Pancreas (tissue), 10 donors: ENCODE measurements at regions not wholly inside any gene's neighbourhood (a gene's known extent, or its start where the extent isn't known, plus 50 kb on each side); places are given as distances from the start of the nearest gene placed in this dataset.
A peak's percentile ranks its signal among the peaks of the same experiment; 100 is the strongest.
"Not testable (repeated sequence)": the region's sequence is repeated elsewhere in the genome, so short reads cannot be mapped to it uniquely, and the experiment has no call there.

Experiments
- ATAC-seq, 4 donors: fragments of 200-7000 bp; cut with Tn5 transposase; one replicate each; pipeline versions ENCODE4 v1.8.0 to v1.9.1; 2020; ENCODE audit warnings: mild to moderate bottlenecking in 4 of 4, moderate library complexity in 4 of 4
- DNase-seq, 6 donors: peaks; one replicate each; pipeline ENCODE4 v3.0.0-alpha.2; 2020
- FAIRE-seq: peaks from 2 replicates; lab custom pipeline; 2012; peaks lifted over from hg19 to GRCh38; lab: Jason Lieb, UNC
- H3K27ac ChIP-seq, 4 donors: fragments of 200-600 bp; sonication (generic); 1 replicate in 3 of 4; 2 replicates in 1 of 4; pipeline versions ENCODE4 v1.5.0 to v1.8.0; 2020
- H3K27me3 ChIP-seq, 4 donors: fragments of 200-600 bp; one replicate each; pipeline ENCODE4 v1.8.0; 2021
- H3K36me3 ChIP-seq, 3 donors: fragments of 200-600 bp; sonication (generic) in 1 of 3; one replicate each; pipeline versions ENCODE4 v1.5.0 to v1.8.0; 2020 to 2021
- H3K4me1 ChIP-seq, 3 donors: fragments of 200-600 bp; one replicate each; pipeline ENCODE4 v1.8.0; 2021
- H3K4me3 ChIP-seq, 4 donors: fragments of 200-600 bp; sonication (generic) in 2 of 4; one replicate each; pipeline versions ENCODE4 v1.5.0 to v1.8.0; 2020 to 2021
- H3K9me3 ChIP-seq, 4 donors: fragments of 200-600 bp; one replicate each; pipeline ENCODE4 v1.8.0; 2021
- CTCF ChIP-seq, 4 donors: fragments of 200-600 bp; sonication (generic) in 3 of 4; IDR thresholded peaks; one replicate each; pipeline versions ENCODE4 v1.5.0 to v1.8.0; 2021; ENCODE audit warnings: antibody characterized with exemption in 4 of 4
- WGBS, 2 donors: extraction: QIAGEN DNeasy Blood & Tissue Kit; methylation state at CpG; one replicate each; pipeline ENCODE4 v1.1.7; 2013; 5-methylcytosine and 5-hydroxymethylcytosine counted together
- intact Hi-C, 3 donors: fragments of 100-400 bp; cut with DNase I; formaldehyde crosslinking; loops; one replicate each; pipeline versions ENCODE4 v1.11.1 to v1.14.2; 2022
- donor health status: healthy with polysubstance abuse.
- donor health status: DM: no; HTN: no; CAD: no; lungs with moderate emphysema.
- donor health status: DM: no; HTN: no; CAD: no.
- donor health status: control.
- donor health status: control.
- donor health status: Bipolar disorder and iron deficiency.
- donor health status: DM: yes; HTN: yes; CAD: no.
- donor health status: DM: no; HTN: no; CAD: no.
- donor health status: DM: no; HTN: no; CAD: no.
- donor health status: DM: yes; HTN: yes; CAD: no.

DNA sequence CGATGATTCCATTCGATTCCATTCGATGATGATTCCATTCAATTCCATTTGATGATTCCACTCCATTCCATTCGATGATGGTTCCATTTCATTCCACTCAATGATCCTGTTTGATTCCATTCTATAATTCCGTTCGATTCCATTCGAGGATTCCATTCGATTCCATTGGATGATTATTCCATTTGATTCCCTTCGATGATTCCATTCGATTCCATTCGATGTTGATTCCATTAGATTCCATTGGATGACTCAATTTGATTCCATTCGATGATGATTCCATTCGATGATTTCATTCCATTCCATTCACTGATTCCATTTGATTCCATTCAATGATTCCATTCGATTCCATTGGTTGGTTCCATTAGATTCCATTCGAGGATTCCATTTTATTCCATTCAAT, 1084.4 kb downstream of the RPIA start:
- Histone ChIP-seq H3K4me3 (no peak overlapping the region), H3K27ac (no peak overlapping the region), H3K9me3 (peaks cover 0 to 5% (median 0%) of the 10 kb centered on the region in 4 donors), H3K4me1 (no peaks in the 10 kb centered on the region), H3K27me3 (no peaks in the 10 kb centered on the region), H3K36me3 (no peaks in the 10 kb centered on the region)
- WGBS, 2 donors = 68 to 76% methylated on average over 15 of the region's 15 CpGs
- FAIRE-seq (no peak), ATAC-seq (no peak), DNase-seq (no peak)
- intact Hi-C loops = no loop called here
- no peak for TF ChIP-seq CTCF (IDR thresholded peaks at IDR 0.05)

DNA sequence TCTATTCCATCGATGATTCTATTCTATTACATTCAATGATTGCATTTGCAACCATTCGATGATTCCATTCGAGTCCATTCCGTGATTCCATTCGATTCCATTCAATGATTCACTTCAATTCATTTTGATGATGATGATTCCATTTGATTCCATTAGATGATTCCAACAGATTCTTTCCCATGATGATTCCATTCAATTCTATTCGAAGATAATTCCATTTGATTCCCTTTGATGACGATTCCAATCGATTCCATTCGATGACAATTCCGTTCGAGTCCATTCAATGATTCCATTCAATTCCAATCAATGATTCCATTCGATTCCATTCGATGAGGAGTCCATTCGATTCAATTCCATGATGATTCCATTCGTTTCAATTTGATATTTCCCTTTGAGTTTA, 1088.8 kb downstream of the RPIA start:
- no peaks in the 10 kb centered on the region for H3K27me3 ChIP-seq
- intact Hi-C loops = no loop called here
- no peak overlapping the region for H3K4me3 ChIP-seq
- no peaks in the 10 kb centered on the region for H3K36me3 ChIP-seq
- 58 to 70% methylated on average over 15 of the region's 15 CpGs for WGBS, 2 donors
- no peak for DNase-seq
- no peak for ATAC-seq
- no peak for FAIRE-seq
- H3K4me1 ChIP-seq = no peaks in the 10 kb centered on the region
- no peak overlapping the region for H3K27ac ChIP-seq
- peaks cover 0 to 5% (median 0%) of the 10 kb centered on the region in 4 donors for H3K9me3 ChIP-seq
- no peak for TF ChIP-seq CTCF (IDR thresholded peaks at IDR 0.05)

GRCh38 chr2:89781962-89782361, 1090.5 kb downstream of the RPIA start:
- H3K4me3 ChIP-seq = no peak overlapping the region
- H3K36me3 ChIP-seq = no peaks in the 10 kb centered on the region
- no peak for TF ChIP-seq CTCF (IDR thresholded peaks at IDR 0.05)
- intact Hi-C loops = no loop called here
- WGBS, 2 donors = 36 to 43% methylated on average over 5 of the region's 5 CpGs
- H3K27ac ChIP-seq = no peak overlapping the region
- FAIRE-seq (no peak), DNase-seq (no peak), ATAC-seq (no peak)
- no peaks in the 10 kb centered on the region for H3K27me3 ChIP-seq
- H3K4me1 ChIP-seq = no peaks in the 10 kb centered on the region
- peaks cover 0 to 5% (median 0%) of the 10 kb centered on the region in 4 donors for H3K9me3 ChIP-seq

DNA sequence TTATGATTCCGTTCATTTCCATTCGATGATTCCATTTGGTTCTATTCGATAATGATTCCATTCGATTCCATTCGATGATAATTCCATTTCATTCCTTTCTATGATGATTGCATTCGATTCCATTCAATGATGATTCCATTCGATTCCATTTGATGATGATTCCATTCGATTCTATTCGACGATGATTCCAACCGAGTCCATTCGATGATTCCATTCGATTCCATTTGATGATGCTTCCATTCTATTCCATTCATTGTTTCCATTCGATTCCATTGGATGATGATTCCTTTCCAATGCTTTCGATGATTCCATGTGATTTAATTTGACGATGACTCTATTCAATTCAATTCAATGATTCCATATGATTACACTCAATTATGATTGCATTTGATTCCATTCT, 1093.5 kb downstream of the RPIA start:
- no peak for TF ChIP-seq CTCF (IDR thresholded peaks at IDR 0.05)
- FAIRE-seq (no peak), DNase-seq (no peak), ATAC-seq (no peak)
- no peaks in the 10 kb centered on the region for H3K4me1 ChIP-seq
- no peak overlapping the region for H3K4me3 ChIP-seq
- no peaks in the 10 kb centered on the region for H3K27me3 ChIP-seq
- intact Hi-C loops = no loop called here
- H3K27ac ChIP-seq = no peak overlapping the region
- H3K36me3 ChIP-seq = no peaks in the 10 kb centered on the region
- 70 to 77% methylated on average over 16 of the region's 16 CpGs for WGBS, 2 donors
- H3K9me3 ChIP-seq = peaks cover 0 to 3% (median 0%) of the 10 kb centered on the region in 4 donors

DNA sequence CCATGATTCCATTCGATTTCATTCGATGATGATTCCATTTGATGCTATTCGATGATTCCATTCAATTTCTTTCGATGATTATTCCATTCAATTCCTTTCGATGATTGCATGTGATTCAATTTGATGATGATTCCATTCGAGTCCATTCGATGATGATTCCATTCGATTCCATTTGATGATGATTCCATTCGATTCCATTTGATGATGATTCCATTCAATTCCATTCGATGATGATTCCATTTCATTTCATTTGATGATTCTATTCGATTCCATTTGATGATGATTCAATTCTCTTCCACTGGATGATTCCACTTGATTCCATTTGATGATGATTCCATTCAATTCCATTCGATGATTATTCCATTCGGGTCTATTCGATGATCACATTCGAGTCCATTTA, 1094.1 kb downstream of the RPIA start:
- WGBS, 2 donors = 62 to 74% methylated on average over 15 of the region's 15 CpGs

GRCh38 chr2:89786642-89787041, 1095.2 kb downstream of the RPIA start:
- H3K27ac ChIP-seq, FAIRE-seq, ATAC-seq, H3K4me3 ChIP-seq, H3K9me3 ChIP-seq, H3K36me3 ChIP-seq, H3K27me3 ChIP-seq, H3K4me1 ChIP-seq, DNase-seq, intact Hi-C loops: not testable (repeated sequence)
- 62 to 64% methylated on average over 16 of the region's 16 CpGs for WGBS, 2 donors

More for the DNA sequence above, 1094.1 kb downstream of the RPIA start:
- peak in 1 of 6 donors; percentile 7 for DNase-seq
- H3K27ac ChIP-seq, intact Hi-C loops, FAIRE-seq, H3K9me3 ChIP-seq, H3K4me1 ChIP-seq, H3K27me3 ChIP-seq, H3K36me3 ChIP-seq, ATAC-seq, H3K4me3 ChIP-seq: not testable (repeated sequence)

DNA sequence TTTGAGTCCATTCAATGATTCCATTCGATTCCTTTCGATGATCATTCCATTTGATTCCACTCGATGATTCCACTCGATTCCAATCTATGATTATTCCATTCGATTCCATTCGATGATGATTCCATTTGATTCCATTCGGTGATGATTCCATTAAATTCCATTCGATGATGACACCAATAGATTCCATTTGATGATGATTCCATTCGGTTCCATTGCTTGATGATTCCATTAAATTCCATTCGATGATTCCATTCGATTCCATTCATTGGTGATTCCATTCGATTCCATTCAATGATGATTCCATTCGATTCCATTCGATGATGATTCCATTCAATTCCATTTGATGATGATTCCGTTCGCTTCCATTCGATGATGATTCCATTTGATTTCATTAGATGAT, 1104.1 kb downstream of the RPIA start:
- H3K4me1 ChIP-seq, FAIRE-seq, H3K27me3 ChIP-seq, ATAC-seq, intact Hi-C loops, H3K4me3 ChIP-seq, DNase-seq, H3K27ac ChIP-seq, H3K36me3 ChIP-seq: not testable (repeated sequence)
- H3K9me3 ChIP-seq = peaks cover 0 to 17% (median 6%) of the 10 kb centered on the region in 4 donors
- WGBS, 2 donors = 67 to 76% methylated on average over 17 of the region's 17 CpGs
